Right renal cortex interstitium (tissue), 3 donors: ENCODE measurements at regions not wholly inside any gene's neighbourhood (a gene's known extent, or its start where the extent isn't known, plus 50 kb on each side); places are given as distances from the start of the nearest gene placed in this dataset.
A peak's percentile ranks its signal among the peaks of the same experiment; 100 is the strongest.

Experiments
- DNase-seq, 3 donors: peaks; one replicate each; pipeline ENCODE4 v3.0.0-alpha.2; 2013; ENCODE audit warnings: low read depth in 3 of 3, low spot score in 2 of 3

GRCh38 chr20:60540591-60540990 lies 582.4 kb downstream of the CDH26 start:
- no peak for DNase-seq

DNA sequence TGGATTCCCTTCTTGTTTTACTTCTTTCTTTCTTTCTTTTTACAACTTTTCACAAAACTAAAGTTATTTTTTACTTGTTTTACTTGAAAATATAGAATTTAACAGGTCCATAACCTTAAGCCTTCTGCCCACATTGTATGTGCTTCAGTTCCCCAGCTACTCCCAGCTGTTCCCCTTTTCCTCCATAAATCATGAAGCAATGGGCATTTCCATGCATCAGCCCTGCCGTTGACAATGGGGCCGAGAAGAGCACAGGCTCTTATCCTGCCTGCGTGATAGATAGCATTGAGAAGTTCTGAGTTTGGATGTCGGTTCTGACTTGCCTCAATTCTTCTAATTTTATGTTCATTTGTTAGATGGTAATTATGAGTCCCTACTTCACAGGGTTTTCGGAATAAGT lies 583.8 kb downstream of the CDH26 start:
- DNase-seq = no peak

GRCh38 chr20:60543598-60543997 lies 585.4 kb downstream of the CDH26 start:
- DNase-seq = no peak

- no peak for DNase-seq
Observed at GRCh38 chr20:60553095-60553494, 594.9 kb downstream of the CDH26 start.

DNA sequence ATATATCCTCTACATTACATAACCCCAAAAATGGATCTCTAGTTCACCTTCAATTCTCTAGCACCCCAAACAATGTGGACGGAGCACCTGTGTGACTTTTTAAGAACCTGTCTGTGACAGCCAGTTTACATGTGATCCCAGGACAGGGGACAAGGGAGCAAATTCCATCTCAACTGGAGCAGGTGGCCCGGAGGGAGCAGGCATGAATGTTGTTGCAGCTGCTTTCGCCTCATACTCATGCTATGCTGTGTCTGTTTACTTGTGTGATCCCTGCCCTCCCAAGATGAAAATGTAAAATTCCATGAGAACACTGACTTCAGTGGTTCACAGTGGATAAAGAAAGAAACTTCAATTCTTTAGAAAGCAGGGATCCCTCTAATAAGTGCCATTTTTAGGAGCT lies 600.3 kb downstream of the CDH26 start:
- no peak for DNase-seq

DNA sequence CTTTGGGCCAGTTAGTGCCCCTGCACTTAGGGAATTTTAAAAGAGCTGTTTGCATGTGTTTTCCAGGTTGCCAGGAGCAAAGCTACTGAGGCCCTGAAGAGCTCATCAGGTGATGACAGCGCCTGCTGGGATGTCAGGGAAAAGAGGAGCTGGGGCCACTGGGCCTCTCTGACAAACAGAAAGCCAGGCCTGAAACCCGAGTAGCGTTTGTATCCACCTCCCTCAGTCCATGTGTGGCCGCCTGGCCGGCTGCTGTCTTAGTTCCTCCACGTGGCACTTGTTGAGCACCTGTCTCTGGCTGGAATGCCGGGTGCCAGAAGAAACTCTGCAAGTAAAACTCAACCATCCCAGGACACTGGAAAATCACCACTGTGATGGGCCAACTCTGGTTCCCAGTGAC lies 601.2 kb downstream of the CDH26 start:
- no peak for DNase-seq

DNA sequence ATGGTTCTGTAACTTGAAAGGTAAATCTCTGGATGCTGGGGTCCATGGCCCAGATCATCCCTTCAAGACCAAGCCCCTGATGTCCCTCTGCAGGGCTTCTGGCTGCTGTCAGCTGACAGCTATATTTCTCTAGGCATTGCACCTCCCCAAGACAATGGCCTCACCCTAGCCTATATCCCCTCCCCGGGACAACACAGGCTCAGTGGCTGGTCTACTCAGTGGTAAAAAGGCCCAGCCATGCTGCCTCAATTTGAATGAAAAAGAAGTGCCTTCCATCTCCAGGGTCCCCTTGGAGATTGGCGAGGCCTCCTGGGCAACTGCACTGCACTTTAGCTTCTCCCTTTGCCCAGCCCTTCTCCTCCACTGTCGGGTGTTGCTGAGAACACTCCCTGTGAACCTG lies 602.8 kb downstream of the CDH26 start:
- DNase-seq = no peak

- DNase-seq = no peak
Observed at GRCh38 chr20:60565083-60565482, 606.9 kb downstream of the CDH26 start.

- no peak for DNase-seq
Observed at GRCh38 chr20:60565551-60565950, 607.3 kb downstream of the CDH26 start.

GRCh38 chr20:60569116-60569515 lies 610.9 kb downstream of the CDH26 start:
- DNase-seq = no peak

- no peak for DNase-seq
Observed at GRCh38 chr20:60570481-60571277, 612.5 kb downstream of the CDH26 start.

DNA sequence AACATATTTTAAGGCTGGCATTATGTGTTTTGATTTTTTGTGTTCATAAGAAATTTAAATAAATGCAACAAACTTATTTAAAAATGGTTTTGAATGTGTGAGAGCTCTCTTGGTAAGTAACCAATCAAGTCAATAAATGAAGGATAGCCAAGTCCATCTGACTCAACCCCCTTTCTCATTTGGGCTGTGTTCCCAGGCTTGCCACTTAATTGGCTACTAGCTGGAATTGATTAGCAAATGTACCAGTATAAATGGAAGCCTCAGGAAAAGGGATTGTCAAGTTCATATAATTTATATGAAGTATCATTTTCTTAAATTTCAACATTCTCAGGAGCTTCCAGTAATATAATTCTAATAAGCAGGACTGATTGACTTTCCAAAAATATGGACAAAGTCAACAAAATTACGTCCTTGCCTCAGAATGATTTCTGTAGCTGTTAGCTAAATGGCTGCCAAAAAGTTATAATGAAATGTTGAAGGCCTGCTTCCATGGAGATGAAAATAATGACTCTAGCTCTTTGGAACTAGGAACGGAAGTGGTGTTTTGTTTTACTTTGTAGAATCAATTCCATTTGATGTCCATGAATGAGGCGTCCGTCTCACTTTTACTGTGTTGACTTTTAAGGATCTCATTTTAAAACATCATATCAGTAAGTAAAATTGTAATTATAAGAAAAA lies 614.9 kb downstream of the CDH26 start:
- no peak for DNase-seq

DNA sequence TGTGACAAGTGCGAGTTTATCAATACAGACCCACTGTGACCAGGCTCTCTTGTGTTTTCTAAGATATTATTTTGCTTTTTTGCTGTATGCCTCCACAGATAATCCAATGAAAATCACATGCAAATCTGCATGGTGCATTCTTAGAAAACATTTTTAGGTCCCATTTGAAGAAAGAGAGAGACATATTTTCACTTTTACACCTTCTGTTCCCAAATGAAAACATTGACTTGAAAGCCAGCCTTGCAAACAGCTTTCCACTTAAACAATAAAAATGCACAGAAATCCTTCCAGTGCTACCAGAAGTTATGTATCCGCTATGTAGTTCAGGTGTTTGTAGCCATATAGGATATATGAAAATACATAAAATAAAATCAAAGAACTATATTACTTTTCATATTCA lies 618.0 kb downstream of the CDH26 start:
- no peak for DNase-seq

GRCh38 chr20:60579941-60580515 lies 621.8 kb downstream of the CDH26 start:
- DNase-seq = no peak

GRCh38 chr20:60581606-60582115 lies 623.4 kb downstream of the CDH26 start:
- DNase-seq = no peak

GRCh38 chr20:60583741-60584140 lies 625.5 kb downstream of the CDH26 start:
- no peak for DNase-seq

GRCh38 chr20:60584221-60584620 lies 626.0 kb downstream of the CDH26 start:
- no peak for DNase-seq

DNA sequence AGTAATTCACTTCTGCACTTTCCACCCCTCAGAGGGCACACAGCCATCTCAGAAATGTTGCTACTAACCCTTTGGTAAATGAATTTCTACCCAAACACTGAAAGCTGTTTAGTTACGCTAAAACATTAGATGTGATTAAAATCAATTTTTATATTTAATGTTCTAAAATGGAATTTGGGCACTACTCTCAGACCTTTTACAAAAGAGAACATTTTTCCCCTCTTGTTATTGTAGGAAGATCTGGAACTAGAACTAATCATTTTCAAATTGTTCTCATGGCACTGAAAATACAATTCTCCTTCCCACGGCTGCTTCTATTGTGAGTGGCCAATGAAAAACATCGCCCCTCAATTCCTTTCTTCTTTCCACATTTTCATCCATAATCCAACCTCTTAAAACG lies 627.4 kb downstream of the CDH26 start:
- DNase-seq = no peak

DNA sequence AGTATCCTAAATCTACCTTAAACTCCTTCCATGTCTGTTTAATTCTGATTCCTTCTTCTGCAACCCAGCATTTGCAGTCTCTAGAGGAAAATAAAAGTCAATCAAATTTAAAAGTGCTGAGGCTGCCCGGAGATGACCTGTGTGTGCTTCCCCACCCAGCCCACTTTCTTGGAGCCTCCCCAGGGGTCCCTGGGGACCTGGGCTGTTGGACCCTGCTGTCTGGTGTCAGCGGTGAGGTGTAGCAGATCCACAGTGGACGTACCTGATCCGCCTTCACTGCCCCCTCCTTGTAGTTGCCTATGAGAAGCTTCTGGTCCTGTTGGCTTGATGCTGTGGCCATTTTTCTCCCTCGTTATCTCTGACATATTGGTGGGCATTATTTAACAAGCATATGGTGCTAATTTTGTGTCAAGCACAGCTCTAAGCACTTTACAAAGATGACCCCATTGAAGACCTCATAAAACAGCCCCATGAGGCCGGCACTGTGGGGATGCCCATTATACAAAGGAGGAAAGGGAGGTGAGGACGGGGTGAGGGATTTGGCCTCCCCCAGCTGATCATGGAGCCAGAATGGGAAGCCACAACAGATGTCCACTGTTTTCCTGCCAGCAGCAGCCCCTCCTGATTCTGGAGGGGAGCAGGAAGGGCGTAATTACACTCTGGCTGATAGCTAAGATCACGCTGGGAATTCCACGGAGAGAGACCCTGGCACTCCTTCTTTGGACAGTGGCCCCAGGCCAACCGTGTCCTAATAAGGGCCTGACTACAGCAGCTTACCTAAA lies 628.2 kb downstream of the CDH26 start:
- DNase-seq = no peak

DNA sequence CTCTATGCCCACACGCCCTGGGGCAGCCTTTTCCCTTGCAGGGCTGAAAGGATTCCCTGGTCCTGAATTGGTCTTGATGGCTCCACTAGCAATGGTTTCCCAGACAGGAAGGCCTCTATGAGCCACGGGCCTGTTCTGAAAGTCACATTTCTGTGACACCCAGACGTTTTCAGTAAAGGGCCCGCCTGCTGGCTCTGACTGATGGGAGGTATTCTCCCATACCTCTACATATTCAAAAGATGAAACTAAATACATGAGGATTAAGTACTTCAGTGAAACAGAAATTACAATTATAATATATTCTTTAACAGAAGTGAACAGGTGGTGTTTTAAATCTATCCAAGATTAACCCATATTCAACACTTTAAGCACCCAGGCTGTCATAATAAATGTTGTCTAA lies 629.8 kb downstream of the CDH26 start:
- no peak for DNase-seq

GRCh38 chr20:60589623-60590022 lies 631.4 kb downstream of the CDH26 start:
- DNase-seq = peak; percentile 47 to 56 (median 53)
